ENCODE measurements at regions not wholly inside any gene's neighbourhood (a gene's known extent, or its start where the extent isn't known, plus 50 kb on each side); places are given as distances from the start of the nearest gene placed in this dataset.

GRCh38 chr13:62358646-62358932, 942.9 kb upstream of the PCDH20 start:
- TF ChIP-seq CTCF (IDR thresholded peaks at IDR 0.05): no peak
- no peak for TF ChIP-seq ZFX (IDR thresholded peaks at IDR 0.05; ENCODE audit: borderline replicate concordance)

Measured in 22Rv1 (cell line).